GM21825 (cell line): ENCODE measurements at regions not wholly inside any gene's neighbourhood (a gene's known extent, or its start where the extent isn't known, plus 50 kb on each side); places are given as distances from the start of the nearest gene placed in this dataset.

Experiments
- ATAC-seq: cut with Tn5 transposase; IDR thresholded peaks from one replicate; pipeline ENCODE4 v1.9.1; 2021; ENCODE audit warnings: mild to moderate bottlenecking, moderate library complexity; ENCODE audit not compliant: unreplicated experiment

GRCh38 chr20:57883224-57883623 lies 173.4 kb upstream of the PMEPA1 start:
- ATAC-seq, result no peak

- ATAC-seq, result no peak
Measured at GRCh38 chr20:57882451-57883161, 172.8 kb upstream of the PMEPA1 start.

- no peak for ATAC-seq
Measured at GRCh38 chr20:57881466-57882385, 171.9 kb upstream of the PMEPA1 start.

GRCh38 chr20:57880571-57880892 lies 170.7 kb upstream of the PMEPA1 start:
- no peak for ATAC-seq

- no peak for ATAC-seq
Measured at GRCh38 chr20:57879779-57880570, 170.2 kb upstream of the PMEPA1 start.

- no peak for ATAC-seq
Measured at GRCh38 chr20:57879437-57879778, 169.6 kb upstream of the PMEPA1 start.

GRCh38 chr20:57878786-57879424 lies 169.1 kb upstream of the PMEPA1 start:
- ATAC-seq, result no peak

GRCh38 chr20:57877995-57878394 lies 168.2 kb upstream of the PMEPA1 start:
- no peak for ATAC-seq

GRCh38 chr20:57877131-57877824 lies 167.5 kb upstream of the PMEPA1 start:
- no peak for ATAC-seq

- ATAC-seq, result no peak
Measured at GRCh38 chr20:57876163-57876562, 166.3 kb upstream of the PMEPA1 start.

- ATAC-seq, result no peak
Measured at GRCh38 chr20:57874141-57874540, 164.3 kb upstream of the PMEPA1 start.

GRCh38 chr20:57872816-57873409 lies 163.1 kb upstream of the PMEPA1 start:
- no peak for ATAC-seq

GRCh38 chr20:57871237-57871632 lies 161.4 kb upstream of the PMEPA1 start:
- ATAC-seq, result no peak

- ATAC-seq, result no peak
Measured at GRCh38 chr20:57870597-57871236, 160.9 kb upstream of the PMEPA1 start.

GRCh38 chr20:57869951-57870315 lies 160.1 kb upstream of the PMEPA1 start:
- ATAC-seq, result no peak

GRCh38 chr20:57869291-57869950 lies 159.6 kb upstream of the PMEPA1 start:
- ATAC-seq, result no peak

- no peak for ATAC-seq
Measured at GRCh38 chr20:57868310-57868709, 158.5 kb upstream of the PMEPA1 start.

- no peak for ATAC-seq
Measured at GRCh38 chr20:57867807-57868206, 158.0 kb upstream of the PMEPA1 start.

- ATAC-seq, result no peak
Measured at GRCh38 chr20:57867181-57867803, 157.5 kb upstream of the PMEPA1 start.
